ENCODE measurements at regions not wholly inside any gene's neighbourhood (a gene's known extent, or its start where the extent isn't known, plus 50 kb on each side); places are given as distances from the start of the nearest gene placed in this dataset.
"Not testable (repeated sequence)": the region's sequence is repeated elsewhere in the genome, so short reads cannot be mapped to it uniquely, and the experiment has no call there.

GRCh38 chr13:80901111-80901510 lies 560.2 kb upstream of the SPRY2 start:
- Histone ChIP-seq H3K27ac (ENCODE audit: low read depth in 1 of 2, low read length in 2 of 2) (no peak overlapping the region), H3K27me3 (ENCODE audit: control insufficient read depth in 4 of 4, insufficient read depth in 4 of 4, low read length in 3 of 4) (no peaks in the 10 kb centered on the region), H3K36me3 (ENCODE audit: control insufficient read depth in 4 of 4, insufficient read depth in 3 of 4, low read depth in 1 of 4, low read length in 3 of 4) (no peaks in the 10 kb centered on the region), H3K9ac (ENCODE audit: low read depth in 1 of 2, low read length in 2 of 2) (no peak overlapping the region), H3K9me3 (ENCODE audit: control insufficient read depth in 4 of 4, low read length in 3 of 4) (no peaks in the 10 kb centered on the region), H3K4me3 (ENCODE audit: low read depth in 1 of 3, low read length in 3 of 3) (no peak overlapping the region), H3K4me1 (ENCODE audit: control insufficient read depth in 4 of 4, insufficient read depth in 4 of 4, low read length in 3 of 4) (no peaks in the 10 kb centered on the region)
- no peak for TF ChIP-seq FOXA2 (IDR thresholded peaks at IDR 0.05)
- TF ChIP-seq EGR1 (IDR thresholded peaks at IDR 0.05; ENCODE audit: low read depth in 2 of 2) = no peak
- TF ChIP-seq HNF4A (conservative IDR thresholded peaks at IDR 0.05) = no peak
- no peak for TF ChIP-seq NR2F2 (IDR thresholded peaks at IDR 0.05)
- TF ChIP-seq ZBTB33 (IDR thresholded peaks at IDR 0.05) = no peak
- TF ChIP-seq FOXA1 (IDR thresholded peaks at IDR 0.05) = no peak
- TF ChIP-seq TAF1 (conservative IDR thresholded peaks at IDR 0.05) = no peak
- no peak for TF ChIP-seq REST (IDR thresholded peaks at IDR 0.05)
- no peak for TF ChIP-seq YY1 (IDR thresholded peaks at IDR 0.05)
- TF ChIP-seq RXRA (IDR thresholded peaks at IDR 0.05) = no peak
- TF ChIP-seq JUND (IDR thresholded peaks at IDR 0.05) = no peak
- TF ChIP-seq ATF3 (IDR thresholded peaks at IDR 0.05) = no peak
- TF ChIP-seq HNF4G (IDR thresholded peaks at IDR 0.05) = no peak
- no peak for TF ChIP-seq RAD21 (IDR thresholded peaks at IDR 0.05)
- TF ChIP-seq GABPA (IDR thresholded peaks at IDR 0.05 in 1 of 2, conservative IDR thresholded peaks at IDR 0.05 in 1 of 2) = no peak
- TF ChIP-seq CTCF (IDR thresholded peaks at IDR 0.05; ENCODE audit: low read depth, low read length, missing input control) = no peak
- DNase-seq (ENCODE audit: low spot score) = no peak
- 72% methylated on average over 6 of the region's 6 CpGs for WGBS

GRCh38 chr13:80900561-80900960 lies 559.6 kb upstream of the SPRY2 start:
- Histone ChIP-seq H3K36me3 (ENCODE audit: control insufficient read depth in 4 of 4, insufficient read depth in 3 of 4, low read depth in 1 of 4, low read length in 3 of 4) (no peaks in the 10 kb centered on the region), H3K4me3 (ENCODE audit: low read depth in 1 of 3, low read length in 3 of 3) (no peak overlapping the region), H3K4me1 (ENCODE audit: control insufficient read depth in 4 of 4, insufficient read depth in 4 of 4, low read length in 3 of 4) (no peaks in the 10 kb centered on the region), H3K27ac (ENCODE audit: low read depth in 1 of 2, low read length in 2 of 2) (no peak overlapping the region), H3K27me3 (ENCODE audit: control insufficient read depth in 4 of 4, insufficient read depth in 4 of 4, low read length in 3 of 4) (no peaks in the 10 kb centered on the region), H3K9me3 (ENCODE audit: control insufficient read depth in 4 of 4, low read length in 3 of 4) (no peaks in the 10 kb centered on the region), H3K9ac (ENCODE audit: low read depth in 1 of 2, low read length in 2 of 2) (no peak overlapping the region)
- DNase-seq (ENCODE audit: low spot score) = no peak
- no peak for TF ChIP-seq MAX (IDR thresholded peaks at IDR 0.05)
- no peak for TF ChIP-seq HNF4G (IDR thresholded peaks at IDR 0.05)
- TF ChIP-seq RXRA (IDR thresholded peaks at IDR 0.05) = no peak
- no peak for TF ChIP-seq HNF4A (conservative IDR thresholded peaks at IDR 0.05)
- TF ChIP-seq ATF3 (IDR thresholded peaks at IDR 0.05) = no peak
- no peak for TF ChIP-seq EGR1 (IDR thresholded peaks at IDR 0.05; ENCODE audit: low read depth in 2 of 2)
- no peak for TF ChIP-seq FOXA1 (IDR thresholded peaks at IDR 0.05)
- TF ChIP-seq CTCF (IDR thresholded peaks at IDR 0.05; ENCODE audit: low read depth, low read length, missing input control) = no peak
- TF ChIP-seq SP1 (IDR thresholded peaks at IDR 0.05) = no peak

GRCh38 chr13:80897641-80898040 lies 556.7 kb upstream of the SPRY2 start:
- WGBS = 78% methylated on average over 4 of the region's 4 CpGs
- not testable (repeated sequence) for H3K9ac ChIP-seq (ENCODE audit: low read depth in 1 of 2, low read length in 2 of 2)

More at GRCh38 chr13:80897641-80898040, 556.7 kb upstream of the SPRY2 start:
- not testable (repeated sequence) for H3K27me3 ChIP-seq (ENCODE audit: control insufficient read depth in 4 of 4, insufficient read depth in 4 of 4, low read length in 3 of 4); H3K4me3 ChIP-seq (ENCODE audit: low read depth in 1 of 3, low read length in 3 of 3); H3K27ac ChIP-seq (ENCODE audit: low read depth in 1 of 2, low read length in 2 of 2); DNase-seq (ENCODE audit: low spot score); H3K9me3 ChIP-seq (ENCODE audit: control insufficient read depth in 4 of 4, low read length in 3 of 4); H3K36me3 ChIP-seq (ENCODE audit: control insufficient read depth in 4 of 4, insufficient read depth in 3 of 4, low read depth in 1 of 4, low read length in 3 of 4); H3K4me1 ChIP-seq (ENCODE audit: control insufficient read depth in 4 of 4, insufficient read depth in 4 of 4, low read length in 3 of 4)
